Transverse colon (tissue), 4 donors: ENCODE measurements at regions not wholly inside any gene's neighbourhood (a gene's known extent, or its start where the extent isn't known, plus 50 kb on each side); places are given as distances from the start of the nearest gene placed in this dataset.

Experiments used
- DNase-seq: peaks from one replicate; pipeline ENCODE4 v3.0.0-alpha.2; 2019
- H3K27ac ChIP-seq, 4 donors: fragments of 200-600 bp; sonication (generic); 2 replicates each; pipeline ENCODE4 v1.5.1; 2016 to 2018; ENCODE audit warnings: inconsistent platforms in 4 of 4
- H3K27me3 ChIP-seq: fragments of 200-600 bp; sonication (generic); 2 replicates; pipeline ENCODE4 v1.5.1; 2017; ENCODE audit warnings: inconsistent platforms
- H3K36me3 ChIP-seq, 4 donors: fragments of 200-600 bp; sonication (generic); 2 replicates each; pipeline ENCODE4 v1.5.1; 2017 to 2019; ENCODE audit warnings: inconsistent platforms in 4 of 4
- H3K4me1 ChIP-seq, 4 donors: fragments of 200-600 bp; sonication (generic); 2 replicates each; pipeline ENCODE4 v1.5.1; 2017 to 2020; ENCODE audit warnings: inconsistent platforms in 4 of 4
- H3K4me3 ChIP-seq, 4 donors: fragments of 200-600 bp; sonication (generic); 1 replicate in 1 of 4; 2 replicates in 3 of 4; pipeline versions ENCODE4 v1.5.1 to v1.6.1; 2017 to 2019; ENCODE audit warnings: inconsistent platforms in 4 of 4
- H3K9me3 ChIP-seq, 2 donors: fragments of 200-600 bp; sonication (generic); 2 replicates each; pipeline ENCODE4 v1.5.1; 2017 to 2019; ENCODE audit warnings: inconsistent platforms in 2 of 2
- CTCF ChIP-seq, 5 experiments: fragments of 200-600 bp in 3 of 5; fragments of 450-650 bp in 2 of 5; sonication (generic) in 3 of 5; IDR thresholded peaks; 1 replicate in 2 of 5; 2 replicates in 3 of 5; pipeline ENCODE4 v1.5.1; 2016 to 2017; ENCODE audit warnings: antibody characterized with exemption in 5 of 5, inconsistent platforms in 3 of 5, mild to moderate bottlenecking in 2 of 5, moderate library complexity in 1 of 5
- EP300 ChIP-seq: sonication (generic); formaldehyde crosslinking; IDR thresholded peaks from one replicate; pipeline ENCODE4 v1.6.1; 2017; ENCODE audit warnings: antibody characterized with exemption, low read depth
- POLR2A ChIP-seq: fragments of 450-650 bp; IDR thresholded peaks from one replicate; pipeline ENCODE4 v1.6.1; 2016; ENCODE audit warnings: antibody characterized with exemption, mild to moderate bottlenecking, moderate library complexity
- POLR2AphosphoS5 ChIP-seq, 3 donors: sonication (generic); formaldehyde crosslinking; IDR thresholded peaks; one replicate each; pipeline ENCODE4 v1.6.1; 2016; ENCODE audit warnings: antibody characterized with exemption in 3 of 3
- WGBS, 2 donors: methylation state at CpG; one replicate each; pipeline ENCODE4 v1.1.5; 2018; ENCODE audit warnings: low coverage in 1 of 2; 5-methylcytosine and 5-hydroxymethylcytosine counted together
- in situ Hi-C, 4 donors: fragments of 200-750 bp; cut with MboI; loops; one replicate each; pipeline versions ENCODE4 v1.15.0 to v1.15.1; 2017; ENCODE audit warnings: low sequenced_read_pairs in 3 of 4, low pct_ligation_motif_present in 1 of 4, low pct_unique_long_range_greater_than_20kb in 1 of 4
- intact Hi-C: fragments of 100-400 bp; cut with DNase I; formaldehyde crosslinking; loops from one replicate; pipeline ENCODE4 v1.15.1; 2023; ENCODE audit warnings: low total_unique reads

GRCh38 chr2:113831161-113831560 is 58.7 kb upstream of the ACTR3 start:
- WGBS, 2 donors: 37 to 87% methylated on average over 2 to 6 of the region's 6 CpGs
- in situ Hi-C loops: no loop called here
- intact Hi-C loops: no loop called here
- Histone ChIP-seq H3K4me1 (no peaks in the 10 kb centered on the region), H3K27me3 (no peaks in the 10 kb centered on the region), H3K9me3 (no peaks in the 10 kb centered on the region), H3K4me3 (no peak overlapping the region), H3K36me3 (no peaks in the 10 kb centered on the region), H3K27ac (no peak overlapping the region)
- no peak for DNase-seq
- no peak for TF ChIP-seq POLR2AphosphoS5 (IDR thresholded peaks at IDR 0.05)
- TF ChIP-seq CTCF (IDR thresholded peaks at IDR 0.05): no peak
- no peak for TF ChIP-seq POLR2A
- no peak for TF ChIP-seq EP300

GRCh38 chr2:113829761-113830160 is 60.1 kb upstream of the ACTR3 start:
- TF ChIP-seq EP300 (no peak), CTCF (IDR thresholded peaks at IDR 0.05) (no peak), POLR2A (no peak), POLR2AphosphoS5 (IDR thresholded peaks at IDR 0.05) (no peak)
- WGBS, 2 donors: 68 to 92% methylated on average over 4 to 5 of the region's 5 CpGs

GRCh38 chr2:113829270-113829669 is 60.6 kb upstream of the ACTR3 start:
- intact Hi-C loops (no loop called here), in situ Hi-C loops (no loop called here)
- H3K9me3 ChIP-seq: no peaks in the 10 kb centered on the region
- WGBS, 2 donors: 95 to 98% methylated on average over 2 of the region's 2 CpGs
- no peak overlapping the region for H3K4me3 ChIP-seq
- no peaks in the 10 kb centered on the region for H3K36me3 ChIP-seq
- TF ChIP-seq POLR2AphosphoS5 (IDR thresholded peaks at IDR 0.05) (no peak), CTCF (IDR thresholded peaks at IDR 0.05) (no peak), POLR2A (no peak), EP300 (no peak)
- no peak for DNase-seq
- no peak overlapping the region for H3K27ac ChIP-seq
- no peaks in the 10 kb centered on the region for H3K4me1 ChIP-seq
- H3K27me3 ChIP-seq: no peaks in the 10 kb centered on the region

More at GRCh38 chr2:113829761-113830160, 60.1 kb upstream of the ACTR3 start:
- H3K4me1 ChIP-seq: no peaks in the 10 kb centered on the region
- H3K27ac ChIP-seq: no peak overlapping the region
- H3K27me3 ChIP-seq: no peaks in the 10 kb centered on the region
- no peak for DNase-seq
- in situ Hi-C loops: no loop called here
- H3K36me3 ChIP-seq: no peaks in the 10 kb centered on the region
- intact Hi-C loops: no loop called here
- H3K4me3 ChIP-seq: no peak overlapping the region
- no peaks in the 10 kb centered on the region for H3K9me3 ChIP-seq

- Histone ChIP-seq H3K36me3 (no peaks in the 10 kb centered on the region), H3K27me3 (no peaks in the 10 kb centered on the region), H3K4me1 (no peaks in the 10 kb centered on the region), H3K4me3 (no peak overlapping the region), H3K9me3 (no peaks in the 10 kb centered on the region), H3K27ac (no peak overlapping the region)
- no peak for DNase-seq
- in situ Hi-C loops: no loop called here
- WGBS, 2 donors: 97 to 100% methylated on average over 2 of the region's 2 CpGs
- intact Hi-C loops: no loop called here
- TF ChIP-seq POLR2AphosphoS5 (IDR thresholded peaks at IDR 0.05) (no peak), EP300 (no peak), POLR2A (no peak), CTCF (IDR thresholded peaks at IDR 0.05) (no peak)
These were observed 61.7 kb upstream of the ACTR3 start for GRCh38 chr2:113828049-113828742.
